ENCODE measurements at regions not wholly inside any gene's neighbourhood (a gene's known extent, or its start where the extent isn't known, plus 50 kb on each side); places are given as distances from the start of the nearest gene placed in this dataset.
"Not testable (repeated sequence)": the region's sequence is repeated elsewhere in the genome, so short reads cannot be mapped to it uniquely, and the experiment has no call there.

- TF ChIP-seq, protein P1, sequence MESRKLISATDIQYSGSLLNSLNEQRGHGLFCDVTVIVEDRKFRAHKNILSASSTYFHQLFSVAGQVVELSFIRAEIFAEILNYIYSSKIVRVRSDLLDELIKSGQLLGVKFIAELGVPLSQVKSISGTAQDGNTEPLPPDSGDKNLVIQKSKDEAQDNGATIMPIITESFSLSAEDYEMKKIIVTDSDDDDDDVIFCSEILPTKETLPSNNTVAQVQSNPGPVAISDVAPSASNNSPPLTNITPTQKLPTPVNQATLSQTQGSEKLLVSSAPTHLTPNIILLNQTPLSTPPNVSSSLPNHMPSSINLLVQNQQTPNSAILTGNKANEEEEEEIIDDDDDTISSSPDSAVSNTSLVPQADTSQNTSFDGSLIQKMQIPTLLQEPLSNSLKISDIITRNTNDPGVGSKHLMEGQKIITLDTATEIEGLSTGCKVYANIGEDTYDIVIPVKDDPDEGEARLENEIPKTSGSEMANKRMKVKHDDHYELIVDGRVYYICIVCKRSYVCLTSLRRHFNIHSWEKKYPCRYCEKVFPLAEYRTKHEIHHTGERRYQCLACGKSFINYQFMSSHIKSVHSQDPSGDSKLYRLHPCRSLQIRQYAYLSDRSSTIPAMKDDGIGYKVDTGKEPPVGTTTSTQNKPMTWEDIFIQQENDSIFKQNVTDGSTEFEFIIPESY (IDR thresholded peaks at IDR 0.05; ENCODE audit: extremely low read depth, insufficient replicate concordance, low read length) = no peak
- TF ChIP-seq EZH2 (IDR thresholded peaks at IDR 0.05) (no peak), CEBPB (IDR thresholded peaks at IDR 0.05; ENCODE audit: low read depth) (no peak), JUND (IDR thresholded peaks at IDR 0.05) (no peak)
These were observed 420.6 kb upstream of the ISX start (continued) for GRCh38 chr22:34645375-34645774.

GRCh38 chr22:34669001-34669400 is 397.0 kb upstream of the ISX start:
- no peaks in the 10 kb centered on the region for H3K4me1 ChIP-seq (ENCODE audit: control insufficient read depth in 1 of 2, insufficient read depth in 2 of 2, low read length in 2 of 2)
- H3K4me3 ChIP-seq (replicated peaks in 1 of 2; ENCODE audit: low read depth in 1 of 2, low read length in 2 of 2) = no peak overlapping the region
- no peak for ATAC-seq
- H3K27me3 ChIP-seq (ENCODE audit: insufficient read depth, low read length) = no peaks in the 10 kb centered on the region
- H3K36me3 ChIP-seq (ENCODE audit: control insufficient read depth in 1 of 2, insufficient read depth in 2 of 2, low read length in 2 of 2) = no peaks in the 10 kb centered on the region
- no peaks in the 10 kb centered on the region for H4K20me1 ChIP-seq (ENCODE audit: insufficient read depth)
- no peak for DNase-seq (ENCODE audit: low read depth, low spot score)
- no peak overlapping the region for H3K27ac ChIP-seq (ENCODE audit: low read depth, low read length)
- H3K9me3 ChIP-seq (ENCODE audit: control insufficient read depth in 1 of 2, insufficient read depth in 1 of 2, low read depth in 1 of 2, low read length in 2 of 2) = peaks cover 0 to 40% of the 10 kb centered on the region in 2 experiments; a peak in 2 of 4 replicates
- H3K9ac ChIP-seq (ENCODE audit: low read length) = no peak overlapping the region
- ChIA-PET RAD21 (ENCODE audit: low non-redundant PET in 1 of 2, low total read pairs in 2 of 2, uncharacterized antibody in 2 of 2, unreplicated experiment in 2 of 2) (no interaction called here), POLR2A (no interaction called here), CTCF (no interaction called here)
- H2AFZ ChIP-seq (ENCODE audit: low read depth, low read length, poor library complexity, severe bottlenecking) = no peak overlapping the region
- intact Hi-C loops (cut with micrococcal nuclease) = no loop called here
- H3K79me2 ChIP-seq (ENCODE audit: insufficient read depth, low read length) = no peaks in the 10 kb centered on the region
- no peaks in the 10 kb centered on the region for H3K9me2 ChIP-seq (ENCODE audit: insufficient read depth)
- TF ChIP-seq MAX (IDR thresholded peaks at IDR 0.05) = no peak
- no peak for TF ChIP-seq EGR1 (IDR thresholded peaks at IDR 0.05; ENCODE audit: low read depth)
- no peak for TF ChIP-seq YY1 (IDR thresholded peaks at IDR 0.05; ENCODE audit: extremely low read depth, insufficient replicate concordance, low read depth, low read length)
- no peak for TF ChIP-seq ZFX (IDR thresholded peaks at IDR 0.05)
- H3K4me2 ChIP-seq (ENCODE audit: low read length) = no peak overlapping the region
- no TSS peak for BruUV-seq (replicated peaks)

DNA sequence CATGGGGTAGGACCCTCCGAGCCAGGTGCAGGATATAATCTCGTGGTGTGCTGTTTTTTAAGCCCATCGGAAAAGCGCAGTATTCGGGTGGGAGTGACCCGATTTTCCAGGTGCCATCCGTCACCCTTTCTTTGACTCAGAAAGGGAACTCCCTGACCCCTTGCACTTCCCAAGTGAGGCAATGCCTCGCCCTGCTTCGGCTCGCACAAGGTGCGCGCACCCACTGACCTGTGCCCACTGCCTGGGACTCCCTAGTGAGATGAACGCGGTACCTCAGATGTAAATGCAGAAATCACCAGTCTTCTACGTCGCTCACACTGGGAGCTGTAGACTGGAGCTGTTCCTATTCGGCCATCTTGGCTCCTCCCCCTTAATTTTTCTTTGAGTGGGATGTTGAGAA is 382.9 kb upstream of the ISX start:
- ATAC-seq; H3K9ac ChIP-seq (ENCODE audit: low read length); intact Hi-C loops (cut with micrococcal nuclease); H3K9me3 ChIP-seq (ENCODE audit: control insufficient read depth in 1 of 2, insufficient read depth in 1 of 2, low read depth in 1 of 2, low read length in 2 of 2); H2AFZ ChIP-seq (ENCODE audit: low read depth, low read length, poor library complexity, severe bottlenecking); BruUV-seq (replicated peaks); H3K79me2 ChIP-seq (ENCODE audit: insufficient read depth, low read length); H3K27ac ChIP-seq (ENCODE audit: low read depth, low read length); H4K20me1 ChIP-seq (ENCODE audit: insufficient read depth); H3K4me1 ChIP-seq (ENCODE audit: control insufficient read depth in 1 of 2, insufficient read depth in 2 of 2, low read length in 2 of 2); H3K36me3 ChIP-seq (ENCODE audit: control insufficient read depth in 1 of 2, insufficient read depth in 2 of 2, low read length in 2 of 2); CTCF ChIA-PET; RAD21 ChIA-PET (ENCODE audit: low non-redundant PET in 1 of 2, low total read pairs in 2 of 2, uncharacterized antibody in 2 of 2, unreplicated experiment in 2 of 2); H3K4me3 ChIP-seq (replicated peaks in 1 of 2; ENCODE audit: low read depth in 1 of 2, low read length in 2 of 2); H3K9me2 ChIP-seq (ENCODE audit: insufficient read depth); H3K4me2 ChIP-seq (ENCODE audit: low read length); DNase-seq (ENCODE audit: low read depth, low spot score); POLR2A ChIA-PET; H3K27me3 ChIP-seq (ENCODE audit: insufficient read depth, low read length): not testable (repeated sequence)

DNA sequence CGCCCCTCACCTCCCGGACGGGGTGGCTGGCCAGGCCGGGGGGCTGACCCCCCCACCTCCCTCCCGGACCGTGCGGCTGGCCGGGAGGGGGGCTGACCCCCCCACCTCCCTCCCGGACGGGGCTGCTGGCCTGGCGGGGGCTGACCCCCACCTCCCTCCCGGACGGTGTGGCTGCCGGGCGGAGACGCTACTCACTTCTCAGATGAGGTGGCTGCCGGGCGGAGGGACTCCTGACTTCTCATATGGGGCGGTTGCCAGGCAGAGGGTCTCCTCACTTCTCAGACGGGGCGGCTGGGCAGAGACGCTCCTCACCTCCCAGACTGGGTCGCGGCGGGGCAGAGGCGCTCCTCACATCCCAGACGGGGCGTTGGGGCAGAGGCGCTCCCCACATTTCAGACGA is 381.7 kb upstream of the ISX start:
- H3K9me3 ChIP-seq (ENCODE audit: control insufficient read depth in 1 of 2, insufficient read depth in 1 of 2, low read depth in 1 of 2, low read length in 2 of 2) = peaks cover 0 to 12% of the 10 kb centered on the region in 2 experiments; a peak in 2 of 4 replicates
- H3K27me3 ChIP-seq (ENCODE audit: insufficient read depth, low read length); POLR2A ChIA-PET; H3K4me1 ChIP-seq (ENCODE audit: control insufficient read depth in 1 of 2, insufficient read depth in 2 of 2, low read length in 2 of 2); H3K4me3 ChIP-seq (replicated peaks in 1 of 2; ENCODE audit: low read depth in 1 of 2, low read length in 2 of 2); H3K9ac ChIP-seq (ENCODE audit: low read length); intact Hi-C loops (cut with micrococcal nuclease); DNase-seq (ENCODE audit: low read depth, low spot score); RAD21 ChIA-PET (ENCODE audit: low non-redundant PET in 1 of 2, low total read pairs in 2 of 2, uncharacterized antibody in 2 of 2, unreplicated experiment in 2 of 2); H4K20me1 ChIP-seq (ENCODE audit: insufficient read depth); H3K36me3 ChIP-seq (ENCODE audit: control insufficient read depth in 1 of 2, insufficient read depth in 2 of 2, low read length in 2 of 2); H3K79me2 ChIP-seq (ENCODE audit: insufficient read depth, low read length); H2AFZ ChIP-seq (ENCODE audit: low read depth, low read length, poor library complexity, severe bottlenecking); ATAC-seq; CTCF ChIA-PET; H3K9me2 ChIP-seq (ENCODE audit: insufficient read depth); H3K4me2 ChIP-seq (ENCODE audit: low read length); BruUV-seq (replicated peaks); H3K27ac ChIP-seq (ENCODE audit: low read depth, low read length): not testable (repeated sequence)
